HG03342 (cell line): ENCODE measurements at regions not wholly inside any gene's neighbourhood (a gene's known extent, or its start where the extent isn't known, plus 50 kb on each side); places are given as distances from the start of the nearest gene placed in this dataset.
A peak's percentile ranks its signal among the peaks of the same experiment; 100 is the strongest.

Source experiments
- ATAC-seq: cut with Tn5 transposase; IDR thresholded peaks from one replicate; pipeline ENCODE4 v1.9.1; 2021; ENCODE audit warnings: mild to moderate bottlenecking, moderate library complexity; ENCODE audit not compliant: unreplicated experiment

- ATAC-seq, result no peak
Observed at GRCh38 chr10:89829262-89829886, 128.0 kb downstream of the KIF20B start.

GRCh38 chr10:89829887-89830269 is 128.5 kb downstream of the KIF20B start:
- ATAC-seq, result no peak

GRCh38 chr10:89830624-89831023 is 129.2 kb downstream of the KIF20B start:
- no peak for ATAC-seq

- no peak for ATAC-seq
Observed at GRCh38 chr10:89836840-89837164, 135.4 kb downstream of the KIF20B start.

GRCh38 chr10:89837165-89838043 is 136.0 kb downstream of the KIF20B start:
- ATAC-seq, result peak; percentile 46

GRCh38 chr10:89838044-89838615 is 136.7 kb downstream of the KIF20B start:
- no peak for ATAC-seq

GRCh38 chr10:89845541-89846280 is 144.3 kb downstream of the KIF20B start:
- no peak for ATAC-seq

- no peak for ATAC-seq
Observed at GRCh38 chr10:89846281-89846630, 144.9 kb downstream of the KIF20B start.

- no peak for ATAC-seq
Observed at GRCh38 chr10:89846786-89847185, 145.4 kb downstream of the KIF20B start.

- no peak for ATAC-seq
Observed at GRCh38 chr10:89852872-89853271, 151.5 kb downstream of the KIF20B start.

- ATAC-seq, result no peak
Observed at GRCh38 chr10:89853781-89854191, 152.4 kb downstream of the KIF20B start.

- no peak for ATAC-seq
Observed at GRCh38 chr10:89857431-89858042, 156.1 kb downstream of the KIF20B start.

- ATAC-seq, result no peak
Observed at GRCh38 chr10:89861199-89861573, 159.8 kb downstream of the KIF20B start.

GRCh38 chr10:89861584-89862301 is 160.4 kb downstream of the KIF20B start:
- ATAC-seq, result peak; percentile 61

GRCh38 chr10:89867964-89868363 is 166.6 kb downstream of the KIF20B start:
- no peak for ATAC-seq

- no peak for ATAC-seq
Observed at GRCh38 chr10:89869180-89869579, 167.8 kb downstream of the KIF20B start.

- ATAC-seq, result no peak
Observed at GRCh38 chr10:89869592-89870156, 168.3 kb downstream of the KIF20B start.

GRCh38 chr10:89870936-89871335 is 169.5 kb downstream of the KIF20B start:
- ATAC-seq, result no peak

GRCh38 chr10:89873055-89873454 is 171.7 kb downstream of the KIF20B start:
- peak; percentile 80 for ATAC-seq

GRCh38 chr10:89875557-89875956 is 174.2 kb downstream of the KIF20B start:
- no peak for ATAC-seq
